HG03442 (cell line): ENCODE measurements at regions not wholly inside any gene's neighbourhood (a gene's known extent, or its start where the extent isn't known, plus 50 kb on each side); places are given as distances from the start of the nearest gene placed in this dataset.

ENCODE experiments used
- ATAC-seq: cut with Tn5 transposase; IDR thresholded peaks from one replicate; pipeline ENCODE4 v1.9.1; 2021; ENCODE audit warnings: mild to moderate bottlenecking, moderate library complexity; ENCODE audit not compliant: unreplicated experiment

DNA sequence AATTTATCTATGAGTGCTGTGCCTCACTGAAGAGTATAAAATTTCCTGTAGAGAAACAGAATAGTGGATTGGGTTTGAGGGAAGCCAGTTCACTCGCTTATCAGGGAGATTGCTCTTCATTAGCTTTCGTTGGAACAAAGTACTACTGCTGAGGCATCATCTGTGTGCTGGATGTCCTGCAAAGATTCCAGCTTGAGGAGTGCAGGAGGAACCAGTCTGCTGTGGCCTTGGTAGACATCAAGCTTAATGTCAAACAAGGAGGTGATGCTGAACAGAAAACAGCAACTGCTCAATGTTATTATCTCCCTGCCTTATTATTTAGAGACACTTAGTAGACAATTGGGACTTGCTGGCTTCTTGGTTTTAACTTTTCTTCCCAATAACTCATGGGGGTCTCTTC lies 297.5 kb upstream of the DPH6 start:
- no peak for ATAC-seq

DNA sequence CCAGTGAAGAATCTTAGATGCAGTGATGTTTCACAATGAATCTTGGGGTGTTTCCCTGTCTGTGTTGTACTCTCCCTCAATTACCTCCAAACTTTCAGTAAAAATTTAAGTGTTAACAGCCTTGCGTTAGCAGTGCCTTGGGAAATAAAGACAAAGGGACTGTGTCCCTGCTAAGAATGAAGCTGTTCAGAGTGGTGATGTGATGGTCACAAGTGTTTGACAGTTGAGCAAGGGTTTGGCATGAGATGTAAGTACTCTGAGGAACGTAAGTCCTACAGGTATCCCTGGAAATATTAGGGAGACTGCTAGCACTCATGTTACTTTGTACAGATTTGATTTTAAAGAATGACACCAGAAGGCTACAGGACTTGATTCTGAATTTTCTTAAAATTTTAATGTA lies 304.3 kb upstream of the DPH6 start:
- no peak for ATAC-seq

DNA sequence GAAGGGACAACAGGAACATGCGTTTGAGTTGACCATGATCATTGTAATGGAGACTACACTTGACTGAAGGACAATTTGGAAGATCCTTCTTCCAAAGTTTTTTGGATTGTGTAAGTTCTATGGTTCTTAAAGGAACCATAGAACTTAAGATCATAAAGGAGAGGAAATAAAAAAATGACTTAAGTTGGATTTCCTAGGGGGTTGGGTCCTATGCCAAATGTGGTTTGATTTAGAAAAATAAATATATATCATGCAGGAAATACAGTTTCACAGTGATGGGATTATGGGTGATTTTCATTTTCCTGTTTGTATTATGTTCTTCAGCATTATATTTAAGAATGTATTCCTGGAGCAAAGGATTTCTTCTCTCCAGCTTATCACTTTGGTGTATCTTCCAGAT lies 305.5 kb upstream of the DPH6 start:
- no peak for ATAC-seq

DNA sequence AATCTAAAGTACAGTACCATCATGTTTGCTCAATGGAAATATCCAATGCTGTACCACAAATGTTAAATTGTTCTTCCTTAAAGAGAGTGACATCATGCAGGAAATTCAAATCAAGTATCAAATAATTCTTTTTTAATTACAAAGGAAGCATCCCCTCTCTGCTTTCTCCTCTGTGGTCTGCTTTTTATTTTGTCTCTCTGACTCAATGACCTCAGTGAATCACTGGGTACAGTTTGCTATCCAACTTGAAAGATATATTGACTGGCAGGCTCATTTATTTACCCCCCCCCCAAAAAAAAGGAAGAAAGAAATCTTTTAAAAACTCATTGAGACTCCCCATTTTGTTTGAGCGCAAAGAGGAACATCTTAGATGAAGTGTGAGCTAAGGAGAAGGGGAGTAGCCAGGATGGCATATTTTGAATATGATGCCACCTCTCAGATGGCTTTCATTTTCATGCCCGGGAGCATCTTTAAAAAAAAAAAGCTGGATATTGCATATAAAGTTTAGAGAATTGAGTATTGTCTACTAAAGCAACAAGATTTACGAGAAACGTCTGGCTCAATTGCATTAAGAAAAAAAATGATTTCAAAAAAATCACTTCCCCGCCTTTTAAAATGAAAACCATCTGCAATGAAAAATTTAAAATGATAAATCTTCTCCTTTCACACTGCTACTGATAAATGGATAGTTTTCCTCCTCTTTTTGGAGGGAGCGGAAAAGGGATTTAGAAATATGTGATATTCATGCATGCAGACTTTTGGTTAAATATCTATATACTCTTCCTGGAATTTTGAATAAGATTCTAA lies 307.1 kb upstream of the DPH6 start:
- no peak for ATAC-seq

DNA sequence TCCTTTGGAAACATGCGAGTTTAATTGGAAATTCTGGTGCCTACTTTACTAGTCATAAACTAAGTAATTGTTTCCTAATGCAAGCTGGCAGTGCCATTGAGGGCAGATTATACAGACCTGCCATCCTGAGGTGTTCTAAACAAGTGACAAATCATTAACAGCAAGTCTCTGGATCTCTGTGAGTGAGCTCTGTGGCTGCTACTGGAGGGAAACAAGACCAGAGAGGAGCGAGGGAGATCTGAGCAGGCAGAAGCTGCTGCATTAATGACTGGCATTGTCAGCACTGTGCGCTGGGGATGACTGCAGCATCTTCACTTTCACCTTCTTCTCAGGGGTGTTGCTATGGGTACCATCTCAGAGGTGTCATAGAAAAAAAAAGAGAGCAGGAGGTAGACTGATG lies 308.4 kb upstream of the DPH6 start:
- ATAC-seq: no peak

DNA sequence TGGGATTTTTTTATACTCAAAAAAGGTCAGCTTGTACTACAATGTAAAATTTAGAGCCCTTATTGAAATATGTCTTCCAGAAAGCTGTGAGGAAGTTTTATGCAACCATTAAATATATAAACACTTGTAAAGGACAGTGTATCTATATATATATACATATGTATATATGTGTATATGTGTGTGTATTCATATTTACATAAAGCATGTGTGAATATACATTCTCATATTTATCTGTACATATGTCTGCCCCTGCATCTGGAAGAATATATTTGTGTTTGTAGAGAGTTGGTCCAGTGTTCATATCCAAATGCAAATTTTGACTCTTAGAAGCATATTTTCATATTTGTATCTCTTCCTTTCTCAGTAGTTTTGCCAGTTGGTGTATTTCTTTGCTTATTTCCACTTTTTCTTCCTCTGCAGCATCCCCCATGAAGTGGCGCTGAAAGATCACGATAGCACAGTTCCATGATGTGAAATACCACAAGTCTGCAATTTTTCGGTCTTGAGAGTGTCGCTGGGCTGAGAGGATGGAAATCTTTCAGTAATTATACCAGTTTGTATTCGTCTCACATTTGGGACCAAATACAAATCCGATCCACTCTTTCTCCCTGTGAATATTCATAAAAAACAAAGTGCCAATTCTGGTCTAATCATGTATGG lies 311.7 kb upstream of the DPH6 start:
- no peak for ATAC-seq

DNA sequence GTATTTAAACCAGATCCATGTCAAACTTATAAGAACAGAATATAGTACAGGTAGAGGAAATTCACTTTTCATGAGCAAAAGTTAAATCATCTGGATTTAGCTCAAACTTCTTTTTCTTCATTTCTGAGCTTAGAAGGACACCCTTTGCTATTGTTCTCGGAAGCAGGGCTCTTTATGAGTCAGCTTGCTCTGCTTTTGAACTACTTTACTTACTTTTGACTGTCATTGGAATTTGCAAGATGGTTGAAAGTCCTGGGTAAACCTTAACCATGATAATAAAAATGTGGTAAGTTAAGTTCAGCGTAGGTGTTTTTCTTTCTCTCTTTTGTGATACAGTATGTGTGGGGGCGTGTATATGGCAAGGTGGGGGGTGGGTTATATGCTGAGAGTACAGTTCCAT lies 312.7 kb upstream of the DPH6 start:
- ATAC-seq: no peak

DNA sequence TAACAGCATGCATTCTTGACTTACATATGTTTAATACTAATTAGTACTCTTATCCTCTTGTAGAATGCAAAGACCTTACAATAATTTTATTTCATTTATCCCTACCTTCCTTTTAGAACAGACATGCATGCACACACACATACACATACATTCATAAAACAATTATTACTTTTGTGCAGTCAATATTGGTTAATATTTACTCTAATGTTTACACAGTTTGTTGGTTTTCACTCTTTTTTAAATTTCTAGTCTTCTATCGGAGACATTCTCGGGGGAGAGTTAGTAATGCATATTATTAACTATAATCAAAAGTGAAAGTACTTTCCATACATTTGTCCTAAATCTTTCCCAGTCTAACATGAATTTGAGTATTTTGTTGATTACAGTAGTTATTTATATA lies 317.7 kb upstream of the DPH6 start:
- ATAC-seq: no peak

DNA sequence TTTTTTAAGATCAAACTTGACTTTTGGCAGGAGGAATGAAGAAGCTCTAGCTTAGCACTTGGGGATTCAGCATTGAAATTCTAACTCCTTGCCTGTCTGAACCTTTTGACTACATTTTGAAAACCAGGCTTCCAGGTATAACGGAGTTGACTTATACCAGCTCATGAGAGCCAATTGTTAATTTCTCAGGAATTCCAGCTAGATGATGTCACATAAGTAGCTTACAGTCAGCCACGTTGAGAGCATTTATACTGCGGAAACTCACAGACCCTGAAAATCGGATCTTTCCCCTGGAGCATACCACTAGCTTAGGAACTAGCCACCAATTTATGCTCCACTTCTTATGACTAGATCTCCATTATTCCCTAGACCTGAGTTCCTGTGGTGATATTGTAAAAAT lies 321.4 kb upstream of the DPH6 start:
- no peak for ATAC-seq

DNA sequence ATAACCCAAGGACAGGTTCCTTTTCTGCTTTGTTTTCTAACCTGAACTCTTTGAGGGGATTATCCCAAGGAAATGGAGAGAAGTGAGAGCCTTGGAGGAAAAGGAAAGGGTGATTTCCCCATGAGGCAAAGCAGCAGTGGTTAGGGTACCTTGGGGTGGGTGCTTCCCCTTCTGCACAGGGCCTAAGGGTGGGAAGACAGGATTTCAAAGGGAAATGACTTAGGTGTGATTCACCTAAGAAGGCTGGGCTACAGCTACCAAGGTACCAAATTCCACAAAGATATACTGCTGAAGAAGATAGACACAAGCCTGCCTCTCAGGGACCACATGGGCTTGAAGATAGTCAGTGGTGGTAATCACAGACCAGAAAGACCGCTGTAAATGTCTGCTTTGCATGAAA lies 325.3 kb upstream of the DPH6 start:
- no peak for ATAC-seq

DNA sequence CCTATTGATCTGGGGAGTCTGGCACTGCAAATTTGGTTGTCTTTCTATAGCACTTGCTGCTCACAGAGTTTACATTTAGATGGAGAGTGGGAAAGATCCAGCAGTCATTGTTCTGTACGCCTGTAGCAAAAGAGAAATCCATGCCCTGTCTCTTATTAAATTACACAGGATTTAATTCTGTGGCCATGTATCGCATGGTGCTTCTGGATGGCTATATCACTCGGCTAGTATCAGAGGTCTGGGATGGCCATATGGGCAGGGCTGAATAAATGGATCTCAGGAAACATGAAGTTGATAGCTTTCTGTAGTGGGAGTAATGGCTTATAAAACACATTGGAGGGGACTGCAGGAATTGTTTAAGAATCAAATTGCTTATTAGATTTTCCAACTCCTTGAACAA lies 325.8 kb upstream of the DPH6 start:
- no peak for ATAC-seq

DNA sequence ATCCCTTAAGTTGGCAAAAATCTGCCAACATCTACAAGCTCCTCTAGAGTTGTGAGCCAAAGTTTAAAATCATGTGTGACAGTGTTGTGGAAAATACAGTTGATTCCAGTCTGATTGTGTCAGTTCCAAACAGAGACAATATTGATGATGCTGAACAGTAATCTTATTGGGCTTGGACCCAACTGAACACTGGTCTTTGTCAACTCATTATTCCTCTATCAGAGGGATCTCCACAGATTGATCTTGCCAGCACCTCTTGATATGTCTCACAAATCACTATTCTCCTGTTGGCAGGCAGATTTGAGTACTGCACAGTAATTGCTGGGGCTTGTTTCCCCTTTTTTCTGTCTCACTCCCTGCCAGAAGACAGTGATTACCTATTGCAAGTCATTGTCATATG lies 326.6 kb upstream of the DPH6 start:
- ATAC-seq: no peak

DNA sequence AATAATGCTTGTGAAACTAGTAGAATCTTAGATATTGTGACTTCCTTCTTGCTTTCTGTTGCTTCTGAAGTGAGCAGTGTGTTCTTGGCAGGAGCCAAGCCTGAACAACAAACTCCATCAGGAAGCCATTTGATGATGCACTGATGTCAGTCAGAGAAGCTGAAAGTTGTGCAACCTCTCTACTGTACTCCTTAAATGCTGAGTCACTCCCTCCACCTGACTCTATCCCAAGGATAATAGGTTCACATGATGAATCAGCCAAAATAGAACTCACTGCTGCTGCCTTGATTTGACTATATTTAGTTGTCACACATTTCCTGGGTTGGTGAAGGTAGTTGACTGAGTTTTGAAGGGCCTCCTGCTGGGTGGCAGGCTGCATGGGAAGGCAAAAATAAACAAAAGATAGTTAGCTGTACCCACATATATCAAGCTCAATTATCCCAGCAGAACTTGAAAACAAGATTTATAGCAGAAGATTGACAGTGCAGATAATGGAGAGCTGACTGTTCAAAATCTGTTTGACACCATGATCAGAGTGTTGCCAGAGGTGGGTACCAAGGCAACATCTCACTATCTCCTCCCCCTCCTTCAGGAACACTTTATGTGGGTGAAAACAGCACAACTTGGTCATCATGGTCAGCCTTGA lies 328.4 kb upstream of the DPH6 start:
- ATAC-seq: no peak

DNA sequence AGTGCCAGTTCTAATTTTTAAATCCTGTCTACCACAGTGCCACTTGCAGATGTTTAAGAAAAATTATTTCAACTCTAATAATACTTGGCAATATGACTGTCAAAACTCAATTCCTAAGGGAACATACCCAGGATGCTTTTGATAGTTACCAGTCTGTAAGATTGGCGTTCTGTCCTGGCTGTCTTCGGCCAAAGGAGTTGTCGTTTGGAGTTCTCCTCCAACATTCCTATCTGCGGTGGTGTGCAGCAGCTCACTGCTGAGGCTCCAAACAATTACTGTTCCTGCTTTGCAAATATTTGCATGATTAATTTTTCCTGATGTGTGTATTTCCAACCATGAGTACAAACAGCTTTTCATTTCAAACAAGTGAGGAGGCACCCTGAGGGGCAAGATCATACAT lies 330.8 kb upstream of the DPH6 start:
- ATAC-seq: no peak

DNA sequence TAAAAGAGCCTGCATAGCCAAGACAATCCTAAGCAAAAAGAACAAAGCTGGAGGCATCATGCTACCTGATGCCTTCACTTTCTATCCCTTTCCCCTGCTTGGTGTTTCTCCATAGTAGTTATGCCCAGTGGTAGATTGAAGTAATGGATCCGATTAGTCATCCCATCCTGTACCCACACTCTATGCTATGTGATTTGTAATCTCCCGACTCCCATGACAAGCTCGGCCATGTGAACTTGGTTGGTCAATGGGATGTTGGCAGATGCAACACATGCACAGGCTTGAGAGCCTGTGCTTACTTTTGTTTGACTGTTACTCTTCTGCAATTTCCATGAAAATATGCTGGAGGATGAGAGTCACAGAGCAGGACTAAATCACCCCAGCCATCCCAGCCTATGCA lies 334.9 kb upstream of the DPH6 start:
- ATAC-seq: no peak

DNA sequence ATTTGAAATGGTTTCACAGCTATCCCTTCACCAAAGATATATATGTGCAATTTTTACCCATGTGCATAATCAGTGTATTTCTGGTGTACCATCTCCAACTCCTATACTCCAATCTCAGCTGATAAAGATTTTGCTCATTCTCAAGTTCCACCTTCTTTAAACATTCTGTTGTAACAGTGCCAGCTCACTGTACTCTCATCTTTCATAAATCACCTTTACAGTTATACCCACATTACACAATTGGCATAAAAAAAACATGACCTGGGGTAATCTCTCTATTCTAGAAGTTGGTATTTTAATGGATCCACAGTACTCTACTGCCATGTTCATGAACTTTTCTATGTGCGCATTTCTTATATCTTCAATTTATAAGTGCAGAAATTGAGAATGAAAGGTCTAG lies 339.9 kb upstream of the DPH6 start:
- no peak for ATAC-seq

DNA sequence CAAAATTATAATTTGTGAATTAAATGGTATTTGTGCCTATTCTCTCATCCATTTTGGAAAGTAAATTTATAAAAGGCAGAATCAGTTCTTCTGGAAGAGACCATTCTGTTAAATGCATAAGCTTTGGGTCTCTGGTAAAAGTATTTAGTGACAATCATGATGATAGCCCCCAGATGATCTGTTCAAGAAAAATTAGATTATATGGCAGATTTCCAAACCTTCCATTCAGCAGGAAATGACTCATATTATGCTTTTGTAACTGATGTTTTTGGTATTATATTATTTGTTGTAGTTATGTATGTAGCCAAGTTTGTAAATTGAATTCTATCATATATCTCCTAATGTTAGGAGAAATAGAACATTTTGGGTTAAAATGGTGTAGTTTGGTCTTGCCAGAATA lies 340.8 kb upstream of the DPH6 start:
- no peak for ATAC-seq

DNA sequence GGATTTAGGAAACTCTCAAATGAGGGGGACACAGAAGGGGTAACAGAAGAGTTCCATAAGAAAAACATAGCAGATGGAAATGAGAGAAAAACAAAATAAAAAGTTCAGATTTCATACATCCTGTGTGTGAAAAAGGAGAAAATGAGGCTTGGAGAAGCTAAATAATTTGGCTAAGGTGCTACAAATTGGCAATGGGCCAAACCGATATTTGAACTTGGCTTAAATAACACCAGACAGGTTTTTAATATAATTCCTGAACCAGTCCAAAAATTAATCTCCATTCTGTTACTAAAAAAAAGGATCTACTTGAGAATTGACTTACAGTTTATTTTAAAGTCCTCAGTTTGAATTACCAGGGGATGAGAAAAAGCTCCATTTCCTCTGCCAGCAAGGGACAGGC lies 342.9 kb upstream of the DPH6 start:
- ATAC-seq: no peak

DNA sequence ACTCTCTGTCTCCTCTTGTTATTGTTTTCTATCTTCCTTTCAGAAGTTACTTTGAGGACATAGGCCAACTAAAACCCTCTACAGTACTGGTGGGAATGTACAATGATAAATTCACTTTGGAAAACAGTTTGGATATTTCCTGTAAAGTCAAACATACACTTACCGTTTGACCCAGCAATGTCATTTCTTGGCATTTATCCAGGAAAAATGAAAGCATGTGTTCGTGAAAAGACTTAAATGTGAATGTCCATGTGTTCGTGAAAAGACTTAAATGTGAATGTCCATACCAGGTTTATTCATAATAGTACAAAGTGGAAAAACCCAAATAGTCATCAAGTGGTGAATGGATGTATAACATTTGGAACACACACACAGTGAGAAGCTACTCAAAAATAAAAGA lies 361.5 kb upstream of the DPH6 start:
- no peak for ATAC-seq

DNA sequence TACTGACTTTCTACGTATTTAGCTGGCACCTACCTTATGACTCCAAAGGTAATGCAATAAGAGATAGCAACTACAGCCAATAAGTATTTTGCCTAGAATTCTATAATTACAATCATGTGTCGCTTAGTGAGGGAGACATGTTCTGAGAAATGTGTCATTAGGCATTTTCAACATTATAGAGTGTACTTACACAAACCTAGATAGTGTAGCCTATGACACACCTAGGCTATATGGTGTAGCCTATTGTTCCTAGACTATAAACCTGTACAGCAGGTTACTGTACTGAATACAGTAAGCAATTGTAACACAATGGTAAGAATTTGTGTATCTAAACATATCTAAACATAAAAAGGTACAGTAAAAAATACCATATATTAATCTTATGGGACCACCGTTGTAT lies 363.4 kb upstream of the DPH6 start:
- ATAC-seq: no peak

DNA sequence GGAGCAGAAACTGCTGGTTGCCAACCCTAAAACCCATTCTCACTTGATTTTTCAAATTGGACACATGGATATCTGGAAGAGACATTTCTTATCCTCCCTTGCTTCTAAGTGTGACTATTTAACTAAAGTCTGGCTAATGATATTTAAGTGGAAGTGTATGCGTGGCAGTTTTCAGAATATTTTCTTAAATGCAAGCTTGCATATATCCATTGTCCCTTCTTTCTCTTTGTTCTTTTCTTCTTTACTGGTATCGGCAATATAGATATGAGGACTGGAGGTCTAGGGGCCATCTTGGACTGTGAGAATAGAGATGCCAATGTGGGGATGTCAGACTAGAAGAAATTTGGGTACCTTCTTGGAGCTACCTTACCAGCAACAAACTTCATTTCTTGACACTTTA lies 364.3 kb upstream of the DPH6 start:
- ATAC-seq: no peak

DNA sequence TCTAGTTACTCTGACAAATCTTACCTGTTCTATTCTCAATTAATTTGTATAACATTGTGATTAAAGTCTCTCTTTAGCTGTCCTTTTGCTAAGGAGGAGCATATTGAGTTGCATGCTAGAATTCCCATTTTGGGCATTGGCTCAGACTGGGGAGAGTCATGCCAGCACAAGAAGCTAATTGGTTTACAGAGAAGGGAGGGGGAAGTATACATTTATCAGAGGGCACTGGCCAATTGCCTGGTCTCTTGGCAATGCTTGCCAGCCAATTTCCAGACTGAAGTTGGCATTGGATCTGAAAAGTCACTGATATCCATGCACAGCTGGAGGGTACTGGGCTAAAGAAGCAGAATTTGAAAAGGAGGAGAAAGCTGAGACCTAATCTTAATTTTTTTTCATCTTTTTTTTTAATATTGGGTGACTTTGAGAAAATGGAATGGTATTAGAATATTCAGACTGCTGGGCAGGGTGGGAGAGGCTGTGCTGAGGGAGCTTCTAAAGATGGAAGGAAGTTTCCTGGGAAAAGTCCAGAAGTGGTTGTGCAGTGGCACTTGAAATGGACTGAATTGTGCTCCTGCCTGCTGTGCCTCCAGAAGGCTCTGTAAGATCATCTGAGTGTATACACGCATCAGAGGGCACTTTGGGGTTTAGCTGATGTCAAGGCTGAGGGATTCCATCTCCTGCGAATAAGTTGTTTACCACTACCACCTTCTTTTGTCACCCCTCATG lies 365.2 kb upstream of the DPH6 start:
- no peak for ATAC-seq
